ENCODE measurements at regions not wholly inside any gene's neighbourhood (a gene's known extent, or its start where the extent isn't known, plus 50 kb on each side); places are given as distances from the start of the nearest gene placed in this dataset.
"Not testable (repeated sequence)": the region's sequence is repeated elsewhere in the genome, so short reads cannot be mapped to it uniquely, and the experiment has no call there.

- CTCF ChIA-PET, result no interaction called here
- DNase-seq (ENCODE audit: extremely low spot score), result no peak
- POLR2A ChIA-PET, result no interaction called here
- TF ChIP-seq PKNOX1 (IDR thresholded peaks at IDR 0.05) (no peak), FOXA1 (IDR thresholded peaks at IDR 0.05) (no peak), LEF1 (IDR thresholded peaks at IDR 0.05; ENCODE audit: borderline replicate concordance) (no peak)
These were observed 279.3 kb upstream of the PDE3A start for GRCh38 chr12:20089077-20089476.

- POLR2A ChIA-PET; CTCF ChIA-PET; DNase-seq (ENCODE audit: extremely low spot score): not testable (repeated sequence)
These were observed 275.0 kb upstream of the PDE3A start for GRCh38 chr12:20093190-20093810.

DNA sequence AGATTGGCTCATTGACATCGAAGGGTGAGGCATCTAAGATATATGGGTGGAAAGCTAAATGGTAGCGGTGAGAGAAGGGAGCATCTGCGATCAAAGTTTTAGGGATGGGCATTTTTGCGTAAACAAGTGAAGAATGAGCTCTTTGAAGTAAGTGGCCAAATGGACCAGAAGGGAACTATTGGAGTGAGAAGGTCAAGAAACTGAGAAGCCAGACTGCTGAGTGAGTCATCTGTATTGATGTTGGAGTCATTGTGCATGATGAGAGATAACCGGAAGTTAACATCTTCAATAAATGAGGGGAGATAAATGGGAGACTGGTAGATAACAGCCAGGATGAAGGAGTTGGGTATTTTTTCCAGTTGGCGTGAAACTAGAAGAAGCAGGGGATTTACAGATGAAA is 271.9 kb upstream of the PDE3A start:
- POLR2A ChIA-PET, result no interaction called here
- DNase-seq (ENCODE audit: extremely low spot score), result no peak
- CTCF ChIA-PET, result no interaction called here
- TF ChIP-seq ARNT (IDR thresholded peaks at IDR 0.05) (no peak), CTBP1 (IDR thresholded peaks at IDR 0.05; ENCODE audit: borderline replicate concordance) (no peak), L3MBTL2 (conservative IDR thresholded peaks at IDR 0.05) (no peak), SP1 (IDR thresholded peaks at IDR 0.05) (no peak), BHLHE40 (IDR thresholded peaks at IDR 0.05; ENCODE audit: borderline replicate concordance) (no peak), ELF4 (IDR thresholded peaks at IDR 0.05) (no peak), HDGF (IDR thresholded peaks at IDR 0.05; ENCODE audit: borderline replicate concordance) (no peak), SUZ12 (IDR thresholded peaks at IDR 0.05) (no peak), LEF1 (IDR thresholded peaks at IDR 0.05; ENCODE audit: borderline replicate concordance) (no peak), FOXA1 (IDR thresholded peaks at IDR 0.05) (no peak), NFRKB (IDR thresholded peaks at IDR 0.05) (no peak), FOXM1 (IDR thresholded peaks at IDR 0.05; ENCODE audit: borderline replicate concordance) (no peak), FOXK2 (IDR thresholded peaks at IDR 0.05) (no peak)

- no peak for TF ChIP-seq BHLHE40 (IDR thresholded peaks at IDR 0.05; ENCODE audit: borderline replicate concordance)
- TF ChIP-seq LEF1 (IDR thresholded peaks at IDR 0.05; ENCODE audit: borderline replicate concordance), result no peak
- no peak for TF ChIP-seq SUZ12 (IDR thresholded peaks at IDR 0.05)
- no peak for TF ChIP-seq ZNF384 (IDR thresholded peaks at IDR 0.05)
- TF ChIP-seq NFRKB (IDR thresholded peaks at IDR 0.05), result no peak
- TF ChIP-seq FOXM1 (IDR thresholded peaks at IDR 0.05; ENCODE audit: borderline replicate concordance), result no peak
- TF ChIP-seq FOXK2 (IDR thresholded peaks at IDR 0.05), result no peak
- no peak for TF ChIP-seq HDGF (IDR thresholded peaks at IDR 0.05; ENCODE audit: borderline replicate concordance)
- TF ChIP-seq SP1 (IDR thresholded peaks at IDR 0.05), result no peak
- TF ChIP-seq ELF4 (IDR thresholded peaks at IDR 0.05), result no peak
- TF ChIP-seq ARNT (IDR thresholded peaks at IDR 0.05), result no peak
- TF ChIP-seq L3MBTL2 (conservative IDR thresholded peaks at IDR 0.05), result no peak
- TF ChIP-seq TARDBP (IDR thresholded peaks at IDR 0.05), result no peak
- TF ChIP-seq CTBP1 (IDR thresholded peaks at IDR 0.05; ENCODE audit: borderline replicate concordance), result no peak
- DNase-seq (ENCODE audit: extremely low spot score), result no peak
- POLR2A ChIA-PET, result no interaction called here
- CTCF ChIA-PET, result no interaction called here
These were observed 270.7 kb upstream of the PDE3A start for GRCh38 chr12:20097626-20098025.

DNA sequence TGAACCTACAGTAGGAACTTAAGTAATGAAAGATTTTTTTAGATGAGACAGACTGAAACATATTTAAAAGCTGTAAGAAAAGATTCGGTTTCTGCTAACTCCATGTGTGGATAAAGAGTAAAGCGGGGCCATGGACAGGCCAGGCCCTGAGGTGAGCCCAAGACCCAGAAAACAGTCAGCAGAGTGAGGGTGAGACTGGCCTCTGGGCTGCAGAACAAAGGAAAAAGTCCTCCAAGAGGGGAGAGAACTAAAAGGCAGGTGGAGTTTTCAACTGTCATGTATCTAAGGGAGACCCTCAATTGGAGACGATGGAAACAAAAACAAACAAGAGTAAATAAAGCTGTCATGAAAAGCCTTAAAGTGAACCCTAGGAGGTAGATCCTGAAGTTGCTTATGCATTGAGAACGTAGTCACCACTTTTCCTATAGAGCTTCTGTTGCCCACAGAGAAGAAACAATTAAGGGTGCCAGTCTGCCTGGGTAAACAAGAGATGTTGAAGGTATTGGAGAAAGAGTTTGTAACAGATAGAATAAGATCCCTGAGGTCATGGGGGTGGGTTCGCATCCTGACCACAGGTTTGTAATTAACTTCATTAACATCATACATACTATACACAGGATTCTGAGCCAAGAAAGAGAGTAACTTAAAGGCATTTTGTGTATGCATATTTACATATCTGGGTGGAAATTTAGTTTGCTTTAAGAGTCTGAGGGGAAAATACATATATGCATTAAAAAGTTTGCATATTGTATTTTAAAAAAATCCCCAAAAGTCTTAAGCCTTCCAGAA is 268.7 kb upstream of the PDE3A start:
- POLR2A ChIA-PET, result no interaction called here

GRCh38 chr12:20101046-20101445 is 267.3 kb upstream of the PDE3A start:
- TF ChIP-seq BHLHE40 (IDR thresholded peaks at IDR 0.05; ENCODE audit: borderline replicate concordance) (no peak), HDGF (IDR thresholded peaks at IDR 0.05; ENCODE audit: borderline replicate concordance) (no peak), CTBP1 (IDR thresholded peaks at IDR 0.05; ENCODE audit: borderline replicate concordance) (no peak), NFRKB (IDR thresholded peaks at IDR 0.05) (no peak), PKNOX1 (IDR thresholded peaks at IDR 0.05) (no peak), SP1 (IDR thresholded peaks at IDR 0.05) (no peak), ELF4 (IDR thresholded peaks at IDR 0.05) (no peak), L3MBTL2 (conservative IDR thresholded peaks at IDR 0.05) (no peak), LEF1 (IDR thresholded peaks at IDR 0.05; ENCODE audit: borderline replicate concordance) (no peak), ZNF384 (IDR thresholded peaks at IDR 0.05) (no peak), FOXM1 (IDR thresholded peaks at IDR 0.05; ENCODE audit: borderline replicate concordance) (no peak), TARDBP (IDR thresholded peaks at IDR 0.05) (no peak), FOXK2 (IDR thresholded peaks at IDR 0.05) (no peak), FOXA1 (IDR thresholded peaks at IDR 0.05) (no peak)
- no peak for DNase-seq (ENCODE audit: extremely low spot score)
- POLR2A ChIA-PET, result no interaction called here
- CTCF ChIA-PET, result no interaction called here

More for the DNA sequence above, 268.7 kb upstream of the PDE3A start:
- TF ChIP-seq SUZ12 (IDR thresholded peaks at IDR 0.05) (no peak), FOXA1 (IDR thresholded peaks at IDR 0.05) (no peak), PKNOX1 (IDR thresholded peaks at IDR 0.05) (no peak), LEF1 (IDR thresholded peaks at IDR 0.05; ENCODE audit: borderline replicate concordance) (no peak), HDGF (IDR thresholded peaks at IDR 0.05; ENCODE audit: borderline replicate concordance) (no peak), TARDBP (IDR thresholded peaks at IDR 0.05) (no peak), FOXK2 (IDR thresholded peaks at IDR 0.05) (no peak), ELF4 (IDR thresholded peaks at IDR 0.05) (no peak), SP1 (IDR thresholded peaks at IDR 0.05) (no peak), ARNT (IDR thresholded peaks at IDR 0.05) (no peak), L3MBTL2 (conservative IDR thresholded peaks at IDR 0.05) (no peak), CTBP1 (IDR thresholded peaks at IDR 0.05; ENCODE audit: borderline replicate concordance) (no peak), BHLHE40 (IDR thresholded peaks at IDR 0.05; ENCODE audit: borderline replicate concordance) (no peak), FOXM1 (IDR thresholded peaks at IDR 0.05; ENCODE audit: borderline replicate concordance) (no peak), ZNF384 (IDR thresholded peaks at IDR 0.05) (no peak), NFRKB (IDR thresholded peaks at IDR 0.05) (no peak)
- DNase-seq (ENCODE audit: extremely low spot score), result no peak
- CTCF ChIA-PET, result interaction anchor here (0.6 kb wide), 1 partner anchor 27 kb away, joined by 3 read pairs; no protein-coding TSS in a partner anchor

All from HEK293T (cell line).